Testis (tissue), 2 donors: ENCODE measurements at regions not wholly inside any gene's neighbourhood (a gene's known extent, or its start where the extent isn't known, plus 50 kb on each side); places are given as distances from the start of the nearest gene placed in this dataset.

ENCODE experiments used
- POLR2A ChIP-seq: fragments of 450-650 bp; IDR thresholded peaks from one replicate; pipeline ENCODE4 v1.6.1; 2017; ENCODE audit warnings: antibody characterized with exemption, mild to moderate bottlenecking, moderate library complexity
- TF ChIP-seq, protein P1 (sequence below), 3 experiments: fragments of 450-650 bp in 2 of 3; fragments of 200-600 bp in 1 of 3; sonication (generic) in 1 of 3; IDR thresholded peaks; one replicate each; pipeline ENCODE4 v1.5.1; 2016 to 2019; ENCODE audit warnings: antibody characterized with exemption in 3 of 3, mild to moderate bottlenecking in 2 of 3, moderate library complexity in 1 of 3

DNA sequence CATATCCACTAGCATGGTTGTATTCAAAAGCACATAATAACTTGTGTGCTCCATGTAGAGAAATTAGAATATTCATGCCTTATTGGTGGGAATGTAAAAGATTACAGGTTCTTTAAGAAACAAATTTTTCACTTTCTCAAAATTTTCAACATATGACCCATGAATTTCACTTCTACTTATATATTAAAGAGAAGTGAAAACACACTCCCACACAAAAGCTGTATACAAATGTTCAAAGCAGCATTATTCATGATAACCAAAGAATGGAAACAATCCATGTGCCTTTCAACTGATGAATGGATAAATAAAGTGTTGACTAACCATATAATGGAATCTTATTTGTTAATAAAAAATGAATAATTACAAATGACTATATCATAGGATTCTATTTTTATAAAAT, 694.5 kb upstream of the PCDH15 start:
- TF ChIP-seq, protein P1, sequence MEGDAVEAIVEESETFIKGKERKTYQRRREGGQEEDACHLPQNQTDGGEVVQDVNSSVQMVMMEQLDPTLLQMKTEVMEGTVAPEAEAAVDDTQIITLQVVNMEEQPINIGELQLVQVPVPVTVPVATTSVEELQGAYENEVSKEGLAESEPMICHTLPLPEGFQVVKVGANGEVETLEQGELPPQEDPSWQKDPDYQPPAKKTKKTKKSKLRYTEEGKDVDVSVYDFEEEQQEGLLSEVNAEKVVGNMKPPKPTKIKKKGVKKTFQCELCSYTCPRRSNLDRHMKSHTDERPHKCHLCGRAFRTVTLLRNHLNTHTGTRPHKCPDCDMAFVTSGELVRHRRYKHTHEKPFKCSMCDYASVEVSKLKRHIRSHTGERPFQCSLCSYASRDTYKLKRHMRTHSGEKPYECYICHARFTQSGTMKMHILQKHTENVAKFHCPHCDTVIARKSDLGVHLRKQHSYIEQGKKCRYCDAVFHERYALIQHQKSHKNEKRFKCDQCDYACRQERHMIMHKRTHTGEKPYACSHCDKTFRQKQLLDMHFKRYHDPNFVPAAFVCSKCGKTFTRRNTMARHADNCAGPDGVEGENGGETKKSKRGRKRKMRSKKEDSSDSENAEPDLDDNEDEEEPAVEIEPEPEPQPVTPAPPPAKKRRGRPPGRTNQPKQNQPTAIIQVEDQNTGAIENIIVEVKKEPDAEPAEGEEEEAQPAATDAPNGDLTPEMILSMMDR (IDR thresholded peaks at IDR 0.05): no peak
- TF ChIP-seq POLR2A: no peak
